ENCODE measurements at regions not wholly inside any gene's neighbourhood (a gene's known extent, or its start where the extent isn't known, plus 50 kb on each side); places are given as distances from the start of the nearest gene placed in this dataset.
A peak's percentile ranks its signal among the peaks of the same experiment; 100 is the strongest.

DNA sequence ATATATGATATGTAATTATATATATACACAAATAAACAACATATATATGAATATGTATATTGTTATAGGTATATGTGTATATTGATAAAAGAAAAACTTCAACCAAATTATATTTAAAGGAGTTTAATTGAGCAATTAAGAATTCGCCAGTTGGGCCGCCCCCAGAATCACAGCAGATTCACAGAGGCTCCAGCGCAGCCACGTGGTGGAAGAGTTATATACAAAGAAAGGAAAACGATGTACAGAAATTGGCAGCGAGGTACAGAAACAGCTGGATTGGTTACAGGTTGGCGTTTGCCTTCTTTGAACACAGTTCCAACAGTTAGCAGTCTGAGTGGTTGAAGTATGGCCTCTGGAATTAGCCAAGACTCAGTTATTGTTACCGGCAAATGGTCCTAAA is 137.3 kb upstream of the SLC24A5 start:
- CTCF ChIA-PET (ENCODE audit: partially characterized antibody): interaction anchor here (0.7 to 2.2 kb wide), 8 partner anchors 9 to 793 kb away, joined by 3 to 8 read pairs (median 4); no protein-coding TSS in a partner anchor
- no peak overlapping the region for H3K14ac ChIP-seq (ENCODE audit: insufficient read length)
- H3K4me3 ChIP-seq (ENCODE audit: extremely low read depth in 1 of 4, insufficient read depth in 2 of 4, low read depth in 3 of 4, low read length in 4 of 4): no peak overlapping the region
- H4K20me1 ChIP-seq (replicated peaks in 1 of 2; ENCODE audit: control insufficient read depth in 1 of 2, insufficient read depth in 2 of 2, low read length in 2 of 2): no peaks in the 10 kb centered on the region
- H3K27ac ChIP-seq (ENCODE audit: low read depth, low read length): no peak overlapping the region
- H4K91ac ChIP-seq (replicated peaks; ENCODE audit: insufficient read length, low read length): no peak overlapping the region
- H3K9ac ChIP-seq (replicated peaks in 1 of 4; ENCODE audit: extremely low read depth in 1 of 4, low read depth in 3 of 4, low read length in 3 of 4): no peak overlapping the region
- no peaks in the 10 kb centered on the region; the same call in 1 of the 2 replicates for H3K23me2 ChIP-seq (ENCODE audit: low read depth, low read length)
- no peak overlapping the region for H2BK5ac ChIP-seq (ENCODE audit: low read depth, low read length)
- no peaks in the 10 kb centered on the region for H3K79me1 ChIP-seq (ENCODE audit: low read depth, low read length)
- H3K27me3 ChIP-seq (replicated peaks in 1 of 4; ENCODE audit: control insufficient read depth in 3 of 4, extremely low read depth in 1 of 4, insufficient read depth in 3 of 4, low read length in 3 of 4): no peaks in the 10 kb centered on the region
- no peak overlapping the region for H2BK120ac ChIP-seq (replicated peaks; ENCODE audit: low read depth, low read length)
- H2AK5ac ChIP-seq (ENCODE audit: low read depth, low read length): no peak overlapping the region
- no peak overlapping the region for H2BK12ac ChIP-seq (ENCODE audit: low read depth, low read length)
- H2AFZ ChIP-seq (ENCODE audit: low read length): no peak overlapping the region
- no peaks in the 10 kb centered on the region for H3K9me3 ChIP-seq (ENCODE audit: insufficient read depth in 2 of 2, low read depth in 1 of 2, low read length in 1 of 2)
- no peak overlapping the region for H3K4ac ChIP-seq (replicated peaks; ENCODE audit: insufficient read length, low read depth, low read length)
- H3K4me2 ChIP-seq (ENCODE audit: insufficient read depth in 1 of 2, low read depth in 2 of 2, low read length in 2 of 2): no peak overlapping the region
- FAIRE-seq: no peak
- POLR2A ChIA-PET (ENCODE audit: partially characterized antibody): interaction anchor here (0.7 kb wide), 1 partner anchor 71 kb away, joined by 3 read pairs; no protein-coding TSS in a partner anchor
- DNase-seq (ENCODE audit: low read depth in 1 of 2, low spot score in 2 of 2): no peak
- WGBS, 2 experiments (ENCODE audit: extremely low coverage in 1 of 2, insufficient coverage in 1 of 2, insufficient read length in 1 of 2, insufficient replicate concordance in 2 of 2, low coverage in 1 of 2, low lambda C conversion rate in 2 of 2, missing lambda C conversion rate in 1 of 2): 90% methylated on average over 8 of the region's 8 CpGs; no CpG with 5 or more reads in 1 of the 2 experiments
- no peak overlapping the region for H3K23ac ChIP-seq (ENCODE audit: insufficient read length)
- no peak overlapping the region for H3K18ac ChIP-seq (ENCODE audit: extremely low read depth, low read length)
- H3K56ac ChIP-seq (replicated peaks; ENCODE audit: insufficient read length, low read depth, low read length): no peak overlapping the region
- no peak overlapping the region for H2BK15ac ChIP-seq (ENCODE audit: low read length)
- no peaks in the 10 kb centered on the region for H3K4me1 ChIP-seq (replicated peaks in 1 of 4; ENCODE audit: control insufficient read depth in 3 of 4, insufficient read depth in 4 of 4, low read length in 3 of 4)
- H4K8ac ChIP-seq (ENCODE audit: extremely low read depth, insufficient read depth, low read length): no peak overlapping the region
- no peak overlapping the region for H4K5ac ChIP-seq (ENCODE audit: insufficient read length, low read depth, low read length)
- H2BK20ac ChIP-seq (ENCODE audit: low read length): no peak overlapping the region
- no peaks in the 10 kb centered on the region for H3K36me3 ChIP-seq (ENCODE audit: control insufficient read depth in 2 of 4, insufficient read depth in 4 of 4, low read length in 3 of 4)
- H3K79me2 ChIP-seq (ENCODE audit: control insufficient read depth in 1 of 2, insufficient read depth in 2 of 2, low read length in 2 of 2): no peaks in the 10 kb centered on the region
- TF ChIP-seq NRF1 (IDR thresholded peaks at IDR 0.05; ENCODE audit: low read depth, low read length): no peak
- peak; percentile 22 to 49; a peak in 2 of 4 replicates for TF ChIP-seq RAD21 (IDR thresholded peaks at IDR 0.05 in 1 of 2, conservative IDR thresholded peaks at IDR 0.05 in 1 of 2; ENCODE audit: low read depth in 2 of 2, low read length in 2 of 2)
- TF ChIP-seq SIN3A (conservative IDR thresholded peaks at IDR 0.05 in 1 of 2, IDR thresholded peaks at IDR 0.05 in 1 of 2; ENCODE audit: low read depth in 1 of 2, low read length in 2 of 2): no peak
